NCI-H1105 (cell line): ENCODE measurements at regions not wholly inside any gene's neighbourhood (a gene's known extent, or its start where the extent isn't known, plus 50 kb on each side); places are given as distances from the start of the nearest gene placed in this dataset.

Experiments
- DNase-seq: peaks from one replicate; lab custom pipeline; 2025; lab: John Stamatoyannopoulos, UW

GRCh38 chr1:101706366-101706765, 290.4 kb downstream of the OLFM3 start:
- DNase-seq: no peak

- no peak for DNase-seq
Measured at GRCh38 chr1:101709721-101710120, 287.0 kb downstream of the OLFM3 start.

GRCh38 chr1:101713760-101714159, 283.0 kb downstream of the OLFM3 start:
- DNase-seq: no peak

GRCh38 chr1:101723415-101723814, 273.3 kb downstream of the OLFM3 start:
- no peak for DNase-seq

- DNase-seq: no peak
Measured at GRCh38 chr1:101728029-101728428, 268.7 kb downstream of the OLFM3 start.

GRCh38 chr1:101730559-101730958, 266.2 kb downstream of the OLFM3 start:
- DNase-seq: no peak

GRCh38 chr1:101732261-101732660, 264.5 kb downstream of the OLFM3 start:
- no peak for DNase-seq

- no peak for DNase-seq
Measured at GRCh38 chr1:101733340-101733739, 263.4 kb downstream of the OLFM3 start.

- DNase-seq: no peak
Measured at GRCh38 chr1:101738475-101738874, 258.3 kb downstream of the OLFM3 start.

- DNase-seq: no peak
Measured at GRCh38 chr1:101739146-101739545, 257.6 kb downstream of the OLFM3 start.

- DNase-seq: no peak
Measured at GRCh38 chr1:101739826-101740330, 256.8 kb downstream of the OLFM3 start.

GRCh38 chr1:101741910-101742309, 254.8 kb downstream of the OLFM3 start:
- no peak for DNase-seq

GRCh38 chr1:101742509-101742908, 254.2 kb downstream of the OLFM3 start:
- no peak for DNase-seq

GRCh38 chr1:101745551-101746270, 251.0 kb downstream of the OLFM3 start:
- no peak for DNase-seq

- no peak for DNase-seq
Measured at GRCh38 chr1:101748077-101748476, 248.6 kb downstream of the OLFM3 start.
